Testis (tissue), 2 donors: ENCODE measurements at regions not wholly inside any gene's neighbourhood (a gene's known extent, or its start where the extent isn't known, plus 50 kb on each side); places are given as distances from the start of the nearest gene placed in this dataset.

Source experiments
- DNase-seq: peaks from one replicate; pipeline ENCODE4 v3.0.0-alpha.2; 2019
- H3K27ac ChIP-seq, 2 donors: fragments of 200-600 bp; sonication (generic); one replicate each; pipeline ENCODE4 v1.5.1; 2019
- H3K27me3 ChIP-seq: fragments of 200-600 bp; sonication (generic); one replicate; pipeline ENCODE4 v1.5.1; 2019
- H3K36me3 ChIP-seq: fragments of 200-600 bp; sonication (generic); one replicate; pipeline ENCODE4 v1.5.1; 2017; ENCODE audit warnings: low read depth; ENCODE audit errors: missing control alignments
- H3K4me1 ChIP-seq: fragments of 200-600 bp; sonication (generic); one replicate; pipeline ENCODE4 v1.5.1; 2019
- H3K4me3 ChIP-seq, 2 donors: fragments of 200-600 bp; sonication (generic); one replicate each; pipeline ENCODE4 v1.5.1; 2017 to 2019
- H3K9me3 ChIP-seq: fragments of 200-600 bp; sonication (generic); one replicate; pipeline ENCODE4 v1.5.1; 2017
- POLR2A ChIP-seq: fragments of 450-650 bp; IDR thresholded peaks from one replicate; pipeline ENCODE4 v1.6.1; 2017; ENCODE audit warnings: antibody characterized with exemption, mild to moderate bottlenecking, moderate library complexity
- WGBS, 2 donors: methylation state at CpG; one replicate each; pipeline ENCODE4 v1.1.5; 2018; 5-methylcytosine and 5-hydroxymethylcytosine counted together
- intact Hi-C: fragments of 100-400 bp; cut with DNase I; formaldehyde crosslinking; loops from one replicate; pipeline ENCODE4 v1.15.1; 2023; ENCODE audit warnings: low total_unique reads
- TF ChIP-seq, protein P1 (sequence below), 3 experiments: fragments of 450-650 bp in 2 of 3; fragments of 200-600 bp in 1 of 3; sonication (generic) in 1 of 3; IDR thresholded peaks; one replicate each; pipeline ENCODE4 v1.5.1; 2016 to 2019; ENCODE audit warnings: antibody characterized with exemption in 3 of 3, mild to moderate bottlenecking in 2 of 3, moderate library complexity in 1 of 3

DNA sequence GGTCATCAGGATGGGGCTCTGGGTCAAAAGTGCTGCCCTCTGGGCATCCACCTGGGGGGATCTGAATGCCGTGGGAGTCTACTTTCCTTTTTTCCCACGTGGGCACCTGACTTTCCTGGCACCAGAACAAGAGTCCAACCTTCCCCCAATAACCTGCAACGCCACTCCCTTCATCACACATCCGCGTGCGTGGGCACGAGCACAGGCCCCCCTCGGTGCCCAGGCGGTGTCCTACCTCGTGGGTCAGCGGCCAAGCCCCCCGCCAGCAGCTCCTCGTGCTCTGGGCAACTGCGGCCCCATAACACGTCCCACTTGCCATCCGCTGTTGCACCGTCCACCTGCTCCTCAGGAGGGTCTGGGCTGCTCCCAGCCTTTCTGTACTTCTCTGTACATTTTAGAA, 87.0 kb downstream of the YTHDF1 start:
- 87 to 90% methylated on average over 17 of the region's 17 CpGs for WGBS, 2 donors
- Histone ChIP-seq H3K9me3 (no peaks in the 10 kb centered on the region), H3K36me3 (no peaks in the 10 kb centered on the region), H3K27me3 (no peaks in the 10 kb centered on the region), H3K4me1 (no peaks in the 10 kb centered on the region), H3K4me3 (no peak overlapping the region), H3K27ac (no peak overlapping the region)
- intact Hi-C loops = no loop called here
- TF ChIP-seq, protein P1, sequence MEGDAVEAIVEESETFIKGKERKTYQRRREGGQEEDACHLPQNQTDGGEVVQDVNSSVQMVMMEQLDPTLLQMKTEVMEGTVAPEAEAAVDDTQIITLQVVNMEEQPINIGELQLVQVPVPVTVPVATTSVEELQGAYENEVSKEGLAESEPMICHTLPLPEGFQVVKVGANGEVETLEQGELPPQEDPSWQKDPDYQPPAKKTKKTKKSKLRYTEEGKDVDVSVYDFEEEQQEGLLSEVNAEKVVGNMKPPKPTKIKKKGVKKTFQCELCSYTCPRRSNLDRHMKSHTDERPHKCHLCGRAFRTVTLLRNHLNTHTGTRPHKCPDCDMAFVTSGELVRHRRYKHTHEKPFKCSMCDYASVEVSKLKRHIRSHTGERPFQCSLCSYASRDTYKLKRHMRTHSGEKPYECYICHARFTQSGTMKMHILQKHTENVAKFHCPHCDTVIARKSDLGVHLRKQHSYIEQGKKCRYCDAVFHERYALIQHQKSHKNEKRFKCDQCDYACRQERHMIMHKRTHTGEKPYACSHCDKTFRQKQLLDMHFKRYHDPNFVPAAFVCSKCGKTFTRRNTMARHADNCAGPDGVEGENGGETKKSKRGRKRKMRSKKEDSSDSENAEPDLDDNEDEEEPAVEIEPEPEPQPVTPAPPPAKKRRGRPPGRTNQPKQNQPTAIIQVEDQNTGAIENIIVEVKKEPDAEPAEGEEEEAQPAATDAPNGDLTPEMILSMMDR (IDR thresholded peaks at IDR 0.05) = no peak
- TF ChIP-seq POLR2A = no peak
- DNase-seq = no peak

DNA sequence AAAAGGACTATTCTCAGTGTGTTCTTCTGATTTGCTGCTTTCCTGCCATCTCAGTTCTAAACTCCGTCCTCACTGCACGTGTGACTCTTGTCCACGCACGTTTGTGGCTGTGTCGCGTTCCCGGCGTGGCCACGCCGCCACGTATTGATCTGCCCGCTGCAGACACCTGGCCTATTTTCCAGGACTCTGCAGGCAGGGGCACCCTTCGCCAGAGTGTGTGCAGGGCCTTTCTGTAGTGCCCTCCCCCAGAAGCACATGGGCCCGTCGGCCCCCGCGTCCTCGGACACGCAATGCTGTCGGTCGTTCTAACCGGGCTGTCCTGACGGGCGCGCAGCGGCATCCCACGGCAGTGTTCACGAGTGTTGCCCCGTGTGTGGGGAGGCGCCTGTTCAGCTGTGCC, 87.6 kb downstream of the YTHDF1 start:
- H3K27me3 ChIP-seq = no peaks in the 10 kb centered on the region

DNA sequence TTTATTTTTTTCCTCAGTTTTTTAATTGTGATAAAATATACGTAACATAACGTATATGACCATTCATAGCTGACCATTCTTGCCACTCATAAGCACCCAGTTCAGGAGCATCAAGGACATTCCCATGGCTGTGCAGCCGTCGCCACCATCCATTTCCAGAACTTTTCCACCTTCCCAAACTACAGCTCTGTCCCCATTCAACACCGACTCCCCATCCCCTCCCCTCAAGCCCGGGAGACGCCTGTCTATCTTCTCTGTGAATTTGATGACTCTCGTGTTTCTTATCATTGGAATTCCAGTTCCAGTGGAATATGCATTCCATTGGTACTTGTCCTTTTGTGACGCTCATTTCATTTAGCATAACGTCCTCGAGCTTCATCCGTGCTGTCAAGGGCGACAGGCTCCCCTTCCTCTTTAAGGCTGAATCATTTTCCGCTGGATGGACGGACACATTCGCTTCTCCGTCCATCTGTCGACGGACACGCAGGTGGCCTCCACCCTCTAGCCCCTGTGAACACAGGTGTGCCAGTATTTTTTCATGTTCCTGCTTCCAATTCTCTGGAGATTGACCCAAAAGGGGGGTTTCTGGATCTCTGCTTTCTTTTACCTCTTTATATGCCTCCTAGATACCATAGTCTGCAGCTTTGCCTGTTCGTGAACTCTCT, 88.1 kb downstream of the YTHDF1 start:
- DNase-seq = no peak
- intact Hi-C loops = no loop called here
- H3K36me3 ChIP-seq = no peaks in the 10 kb centered on the region
- no peak overlapping the region for H3K27ac ChIP-seq
- no peak overlapping the region for H3K4me3 ChIP-seq
- no peak for TF ChIP-seq POLR2A
- TF ChIP-seq, protein P1 (IDR thresholded peaks at IDR 0.05) = no peak
- WGBS, 2 donors = 74 to 78% methylated on average over 21 of the region's 21 CpGs
- H3K27me3 ChIP-seq = no peaks in the 10 kb centered on the region
- H3K4me1 ChIP-seq = no peaks in the 10 kb centered on the region
- no peaks in the 10 kb centered on the region for H3K9me3 ChIP-seq

More for the DNA sequence above, 87.6 kb downstream of the YTHDF1 start:
- TF ChIP-seq, protein P1 (IDR thresholded peaks at IDR 0.05) = no peak
- no peak for TF ChIP-seq POLR2A
- Histone ChIP-seq H3K9me3 (no peaks in the 10 kb centered on the region), H3K4me1 (no peaks in the 10 kb centered on the region), H3K36me3 (no peaks in the 10 kb centered on the region), H3K27ac (no peak overlapping the region), H3K4me3 (no peak overlapping the region)
- no peak for DNase-seq
- intact Hi-C loops = no loop called here
- WGBS, 2 donors = 93 to 94% methylated on average over 22 to 30 of the region's 30 CpGs

DNA sequence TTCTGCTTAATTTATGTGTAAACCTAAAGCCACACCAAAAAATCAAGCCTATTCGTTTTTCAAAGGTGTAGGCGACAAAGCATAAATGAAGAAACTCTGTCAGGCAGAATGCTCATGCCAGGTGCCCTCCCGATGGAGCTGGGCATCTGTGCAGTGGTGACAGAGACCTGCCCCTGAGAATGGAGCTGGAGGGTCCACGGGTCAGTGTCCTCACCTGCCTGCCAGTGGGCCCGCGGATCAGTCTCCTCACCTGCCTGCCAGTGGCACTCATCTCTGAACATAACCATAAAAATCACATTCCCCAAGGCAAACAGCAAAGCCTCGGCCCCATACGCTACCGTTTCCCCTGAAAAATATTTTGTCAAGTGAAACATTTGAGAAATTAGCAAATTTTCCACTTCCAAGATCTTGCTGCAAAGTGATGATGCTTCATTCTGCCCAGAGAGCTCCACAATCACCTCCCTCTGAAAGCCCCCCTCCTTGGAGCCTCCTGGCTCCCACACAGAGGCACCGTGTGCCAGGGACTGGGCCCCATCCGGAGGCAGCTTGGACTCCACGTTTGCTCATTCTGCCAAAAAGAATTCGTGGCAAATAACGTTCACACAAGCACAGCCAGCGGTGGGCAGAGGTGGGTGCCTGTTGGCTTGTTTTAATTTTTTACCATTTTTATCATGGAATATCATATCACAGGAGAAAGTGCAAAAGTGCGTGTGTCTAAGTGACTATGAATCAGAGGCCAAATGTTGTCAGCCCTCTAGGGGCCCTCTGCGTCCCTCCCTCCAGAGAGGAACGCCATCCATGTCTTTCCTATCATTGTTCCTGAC, 88.8 kb downstream of the YTHDF1 start:
- H3K9me3 ChIP-seq = no peaks in the 10 kb centered on the region
- 74 to 77% methylated on average over 18 of the region's 18 CpGs for WGBS, 2 donors
- H3K4me1 ChIP-seq = no peaks in the 10 kb centered on the region
- no peak overlapping the region for H3K4me3 ChIP-seq
- no peaks in the 10 kb centered on the region for H3K27me3 ChIP-seq
- H3K27ac ChIP-seq = no peak overlapping the region
- no peak for DNase-seq
- no peak for TF ChIP-seq POLR2A
- TF ChIP-seq, protein P1 (IDR thresholded peaks at IDR 0.05) = no peak
- intact Hi-C loops = no loop called here
- H3K36me3 ChIP-seq = no peaks in the 10 kb centered on the region
